ENCODE measurements at regions not wholly inside any gene's neighbourhood (a gene's known extent, or its start where the extent isn't known, plus 50 kb on each side); places are given as distances from the start of the nearest gene placed in this dataset.

GRCh38 chr13:33471204-33471603 is 185.6 kb upstream of the STARD13 start:
- TF ChIP-seq CTCF (IDR thresholded peaks at IDR 0.05; ENCODE audit: extremely low read depth, insufficient read depth, missing control alignments): no peak

GRCh38 chr13:33472446-33472845 is 186.9 kb upstream of the STARD13 start:
- in situ Hi-C loops (cut with MboI; ENCODE audit: low pct_unique_long_range_greater_than_20kb, low sequenced_read_pairs, unreplicated experiment): no loop called here
- no peak for TF ChIP-seq CTCF (IDR thresholded peaks at IDR 0.05; ENCODE audit: extremely low read depth, insufficient read depth, missing control alignments)

More at GRCh38 chr13:33471204-33471603, 185.6 kb upstream of the STARD13 start:
- in situ Hi-C loops (cut with MboI; ENCODE audit: low pct_unique_long_range_greater_than_20kb, low sequenced_read_pairs, unreplicated experiment): no loop called here
- no peak for DNase-seq (ENCODE audit: low spot score)

GRCh38 chr13:33479105-33479504 is 193.6 kb upstream of the STARD13 start:
- TF ChIP-seq CTCF (IDR thresholded peaks at IDR 0.05; ENCODE audit: extremely low read depth, insufficient read depth, missing control alignments): no peak
- in situ Hi-C loops (cut with MboI; ENCODE audit: low pct_unique_long_range_greater_than_20kb, low sequenced_read_pairs, unreplicated experiment): no loop called here
- no peak for DNase-seq (ENCODE audit: low spot score)

More at GRCh38 chr13:33472446-33472845, 186.9 kb upstream of the STARD13 start:
- no peak for DNase-seq (ENCODE audit: low spot score)

GRCh38 chr13:33480561-33480960 is 195.0 kb upstream of the STARD13 start:
- no peak for DNase-seq (ENCODE audit: low spot score)
- in situ Hi-C loops (cut with MboI; ENCODE audit: low pct_unique_long_range_greater_than_20kb, low sequenced_read_pairs, unreplicated experiment): no loop called here

GRCh38 chr13:33483471-33483870 is 197.9 kb upstream of the STARD13 start:
- no peak for DNase-seq (ENCODE audit: low spot score)

More at GRCh38 chr13:33480561-33480960, 195.0 kb upstream of the STARD13 start:
- TF ChIP-seq CTCF (IDR thresholded peaks at IDR 0.05; ENCODE audit: extremely low read depth, insufficient read depth, missing control alignments): no peak

GRCh38 chr13:33485247-33485646 is 199.7 kb upstream of the STARD13 start:
- in situ Hi-C loops (cut with MboI; ENCODE audit: low pct_unique_long_range_greater_than_20kb, low sequenced_read_pairs, unreplicated experiment): no loop called here
- no peak for DNase-seq (ENCODE audit: low spot score)
- no peak for TF ChIP-seq CTCF (IDR thresholded peaks at IDR 0.05; ENCODE audit: extremely low read depth, insufficient read depth, missing control alignments)

More at GRCh38 chr13:33483471-33483870, 197.9 kb upstream of the STARD13 start:
- in situ Hi-C loops (cut with MboI; ENCODE audit: low pct_unique_long_range_greater_than_20kb, low sequenced_read_pairs, unreplicated experiment): no loop called here
- TF ChIP-seq CTCF (IDR thresholded peaks at IDR 0.05; ENCODE audit: extremely low read depth, insufficient read depth, missing control alignments): no peak
